Fibroblast of villous mesenchyme (primary cell): ENCODE measurements at regions not wholly inside any gene's neighbourhood (a gene's known extent, or its start where the extent isn't known, plus 50 kb on each side); places are given as distances from the start of the nearest gene placed in this dataset.

Experiments
- DNase-seq: peaks from one replicate; pipeline ENCODE4 v3.0.0-alpha.2; 2010; ENCODE audit warnings: low read depth
- H3K4me3 ChIP-seq: 2 replicates; pipeline ENCODE4 v1.5.1; 2011; ENCODE audit warnings: low read depth, mild to moderate bottlenecking, low read length
- CTCF ChIP-seq: IDR thresholded peaks from 2 replicates; pipeline ENCODE4 v1.5.1; 2012; ENCODE audit warnings: low read depth, mild to moderate bottlenecking, low read length; ENCODE audit not compliant: insufficient read depth

- no peak for DNase-seq
- no peak for TF ChIP-seq CTCF
- no peak overlapping the region for H3K4me3 ChIP-seq
These were observed 202.4 kb upstream of the PRICKLE2 start for GRCh38 chr3:64427671-64428070.

GRCh38 chr3:64426551-64426950 lies 201.3 kb upstream of the PRICKLE2 start:
- H3K4me3 ChIP-seq = no peak overlapping the region
- TF ChIP-seq CTCF = no peak
- no peak for DNase-seq

GRCh38 chr3:64422932-64423331 lies 197.7 kb upstream of the PRICKLE2 start:
- no peak for DNase-seq
- TF ChIP-seq CTCF = no peak
- H3K4me3 ChIP-seq = no peak overlapping the region

GRCh38 chr3:64422192-64422591 lies 196.9 kb upstream of the PRICKLE2 start:
- peak; percentile 25 for DNase-seq
- no peak overlapping the region for H3K4me3 ChIP-seq
- no peak for TF ChIP-seq CTCF

- TF ChIP-seq CTCF = no peak
- H3K4me3 ChIP-seq = no peak overlapping the region
- peak; percentile 60 for DNase-seq
These were observed 192.6 kb upstream of the PRICKLE2 start for GRCh38 chr3:64417816-64418215.

GRCh38 chr3:64414043-64414442 lies 188.8 kb upstream of the PRICKLE2 start:
- H3K4me3 ChIP-seq = no peak overlapping the region
- no peak for TF ChIP-seq CTCF

GRCh38 chr3:64411101-64411500 lies 185.8 kb upstream of the PRICKLE2 start:
- DNase-seq = no peak
- TF ChIP-seq CTCF = no peak
- H3K4me3 ChIP-seq = no peak overlapping the region

More at GRCh38 chr3:64414043-64414442, 188.8 kb upstream of the PRICKLE2 start:
- DNase-seq = no peak
